ENCODE measurements at regions not wholly inside any gene's neighbourhood (a gene's known extent, or its start where the extent isn't known, plus 50 kb on each side); places are given as distances from the start of the nearest gene placed in this dataset.

- Histone ChIP-seq H3K27ac (no peak overlapping the region), H3K4me3 (no peak overlapping the region), H3K27me3 (no peaks in the 10 kb centered on the region), H3K9me3 (no peaks in the 10 kb centered on the region), H3K36me3 (no peaks in the 10 kb centered on the region), H3K4me1 (no peaks in the 10 kb centered on the region)
- no peak for DNase-seq
- TF ChIP-seq CTCF (IDR thresholded peaks at IDR 0.05 in 4 of 5, conservative IDR thresholded peaks at IDR 0.05 in 1 of 5) (no peak), POLR2A (IDR thresholded peaks at IDR 0.05) (no peak)
- intact Hi-C loops (cut with DNase I; ENCODE audit: low total_unique reads): no loop called here
- in situ Hi-C loops (cut with MboI; ENCODE audit: low sequenced_read_pairs in 4 of 4): no loop called here
- no peak for ATAC-seq
Measured at GRCh38 chr6:9924971-9925370, 489.9 kb downstream of the TFAP2A start.

DNA sequence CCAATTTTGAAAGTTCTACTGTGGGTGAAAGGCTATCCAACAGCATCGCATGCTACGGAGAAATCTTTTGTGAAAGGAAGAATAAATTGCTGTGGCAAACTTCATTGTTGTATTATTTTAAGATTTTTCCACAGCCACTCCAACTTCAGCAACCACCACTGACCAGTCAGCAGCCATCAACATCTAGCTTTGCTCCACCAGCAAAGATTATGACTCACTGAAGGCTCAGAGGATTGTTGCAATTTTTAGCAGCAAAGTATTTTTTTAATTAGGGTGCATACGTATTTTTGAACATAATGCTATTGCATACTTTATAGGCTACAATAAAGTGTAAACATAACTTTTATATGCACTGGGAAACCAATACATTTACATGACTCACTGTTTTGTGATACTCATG, 493.5 kb downstream of the TFAP2A start:
- H3K4me1 ChIP-seq: no peaks in the 10 kb centered on the region
- TF ChIP-seq CTCF (IDR thresholded peaks at IDR 0.05 in 4 of 5, conservative IDR thresholded peaks at IDR 0.05 in 1 of 5) (no peak), POLR2A (IDR thresholded peaks at IDR 0.05) (no peak)
- no peaks in the 10 kb centered on the region for H3K9me3 ChIP-seq
- no peak overlapping the region for H3K27ac ChIP-seq
- in situ Hi-C loops (cut with MboI; ENCODE audit: low sequenced_read_pairs in 4 of 4): no loop called here
- H3K27me3 ChIP-seq: no peaks in the 10 kb centered on the region
- H3K4me3 ChIP-seq: no peak overlapping the region
- H3K36me3 ChIP-seq: no peaks in the 10 kb centered on the region
- ATAC-seq (no peak), DNase-seq (no peak)
- intact Hi-C loops (cut with DNase I; ENCODE audit: low total_unique reads): no loop called here

GRCh38 chr6:9914951-9915350, 499.9 kb downstream of the TFAP2A start:
- Histone ChIP-seq H3K9me3 (no peaks in the 10 kb centered on the region), H3K4me1 (no peaks in the 10 kb centered on the region), H3K27me3 (no peaks in the 10 kb centered on the region), H3K36me3 (no peaks in the 10 kb centered on the region), H3K27ac (no peak overlapping the region), H3K4me3 (no peak overlapping the region)
- DNase-seq (no peak), ATAC-seq (no peak)
- TF ChIP-seq CTCF (IDR thresholded peaks at IDR 0.05 in 4 of 5, conservative IDR thresholded peaks at IDR 0.05 in 1 of 5): no peak
- TF ChIP-seq POLR2A (IDR thresholded peaks at IDR 0.05): no peak
- intact Hi-C loops (cut with DNase I; ENCODE audit: low total_unique reads) (no loop called here), in situ Hi-C loops (cut with MboI; ENCODE audit: low sequenced_read_pairs in 4 of 4) (no loop called here)

DNA sequence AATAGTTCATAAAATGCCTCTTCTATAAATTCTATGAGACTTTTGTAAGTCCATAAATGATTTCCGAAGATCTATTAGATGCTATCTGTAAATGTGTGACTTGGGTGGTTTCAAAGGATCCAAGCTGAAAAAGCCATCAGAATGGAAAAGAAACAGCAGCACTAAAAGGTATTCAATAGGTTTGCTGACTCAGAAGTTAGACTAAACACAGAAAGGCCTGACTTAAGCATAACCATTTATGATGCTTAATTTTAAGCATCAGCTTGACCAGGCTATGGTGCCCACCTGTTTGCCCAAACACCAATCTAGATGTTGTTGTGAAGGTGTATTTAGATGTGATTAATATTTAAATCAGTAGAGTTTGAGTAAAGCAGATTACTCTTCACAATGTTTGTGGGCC, 513.5 kb downstream of the TFAP2A start:
- H3K27me3 ChIP-seq: no peaks in the 10 kb centered on the region
- no peaks in the 10 kb centered on the region for H3K9me3 ChIP-seq
- intact Hi-C loops (cut with DNase I; ENCODE audit: low total_unique reads) (no loop called here), in situ Hi-C loops (cut with MboI; ENCODE audit: low sequenced_read_pairs in 4 of 4) (no loop called here)
- TF ChIP-seq CTCF (IDR thresholded peaks at IDR 0.05 in 4 of 5, conservative IDR thresholded peaks at IDR 0.05 in 1 of 5): no peak
- no peak for TF ChIP-seq POLR2A (IDR thresholded peaks at IDR 0.05)
- H3K27ac ChIP-seq: no peak overlapping the region
- ATAC-seq (no peak), DNase-seq (no peak)
- no peaks in the 10 kb centered on the region for H3K4me1 ChIP-seq
- no peaks in the 10 kb centered on the region for H3K36me3 ChIP-seq
- no peak overlapping the region for H3K4me3 ChIP-seq

DNA sequence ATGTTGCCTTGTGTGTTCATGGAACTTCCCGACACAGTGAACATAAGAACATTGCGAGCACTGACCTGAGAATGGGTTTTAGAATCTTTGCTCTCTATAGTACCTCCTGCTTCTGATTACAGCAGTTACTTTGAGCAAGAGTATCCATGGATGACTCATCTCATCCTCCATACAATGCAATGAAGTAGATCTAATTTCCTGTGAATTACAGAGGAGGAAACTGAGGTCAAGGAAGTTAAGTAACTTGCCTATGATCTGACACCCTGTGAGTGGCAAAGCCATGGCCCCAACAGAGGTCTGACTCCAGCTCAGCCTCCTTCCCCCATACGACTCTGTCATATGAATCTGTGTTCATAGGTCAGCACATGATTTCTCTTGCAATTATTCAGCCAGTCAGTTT, 518.1 kb downstream of the TFAP2A start:
- intact Hi-C loops (cut with DNase I; ENCODE audit: low total_unique reads) (no loop called here), in situ Hi-C loops (cut with MboI; ENCODE audit: low sequenced_read_pairs in 4 of 4) (no loop called here)
- no peaks in the 10 kb centered on the region for H3K9me3 ChIP-seq
- DNase-seq: no peak
- ATAC-seq: no peak
- H3K36me3 ChIP-seq: no peaks in the 10 kb centered on the region
- no peak overlapping the region for H3K27ac ChIP-seq
- TF ChIP-seq POLR2A (IDR thresholded peaks at IDR 0.05) (no peak), CTCF (IDR thresholded peaks at IDR 0.05 in 4 of 5, conservative IDR thresholded peaks at IDR 0.05 in 1 of 5) (no peak)
- no peaks in the 10 kb centered on the region for H3K27me3 ChIP-seq
- no peak overlapping the region for H3K4me3 ChIP-seq
- no peaks in the 10 kb centered on the region for H3K4me1 ChIP-seq

Measured in gastrocnemius medialis (tissue), 4 donors.